IPS-18c (cell line): ENCODE measurements at regions not wholly inside any gene's neighbourhood (a gene's known extent, or its start where the extent isn't known, plus 50 kb on each side); places are given as distances from the start of the nearest gene placed in this dataset.

ENCODE experiments used
- H3K4me3 ChIP-seq: 2 replicates; pipeline ENCODE4 v1.7.0; 2013; ENCODE audit warnings: low read depth, mild to moderate bottlenecking, low read length, moderate library complexity; ENCODE audit not compliant: insufficient read depth
- H3K9me3 ChIP-seq: one replicate; pipeline ENCODE4 v1.6.1; 2013; ENCODE audit warnings: mild to moderate bottlenecking, low read length, moderate library complexity; ENCODE audit not compliant: control insufficient read depth, insufficient read depth

DNA sequence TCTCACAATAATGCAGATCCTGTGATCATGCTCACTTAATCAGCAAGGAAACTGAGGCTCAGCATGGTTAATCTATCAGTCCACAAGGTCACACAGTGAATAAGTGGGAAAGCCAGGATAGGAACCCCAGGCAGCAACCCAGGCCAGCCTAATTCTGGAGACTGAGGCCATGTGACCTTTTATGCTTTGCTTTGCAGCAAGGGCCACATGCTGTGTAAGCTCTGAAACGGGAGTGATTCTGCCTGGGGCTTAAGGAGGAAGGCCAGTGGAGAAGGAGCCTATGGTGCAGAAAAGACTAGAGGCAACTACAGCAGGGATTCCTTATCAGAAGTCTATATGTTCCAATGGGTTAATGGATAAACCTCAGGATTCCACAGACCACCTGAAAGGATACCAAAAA is 157.6 kb upstream of the PPP2R3A start:
- Histone ChIP-seq H3K4me3 (no peak overlapping the region), H3K9me3 (no peaks in the 10 kb centered on the region)

DNA sequence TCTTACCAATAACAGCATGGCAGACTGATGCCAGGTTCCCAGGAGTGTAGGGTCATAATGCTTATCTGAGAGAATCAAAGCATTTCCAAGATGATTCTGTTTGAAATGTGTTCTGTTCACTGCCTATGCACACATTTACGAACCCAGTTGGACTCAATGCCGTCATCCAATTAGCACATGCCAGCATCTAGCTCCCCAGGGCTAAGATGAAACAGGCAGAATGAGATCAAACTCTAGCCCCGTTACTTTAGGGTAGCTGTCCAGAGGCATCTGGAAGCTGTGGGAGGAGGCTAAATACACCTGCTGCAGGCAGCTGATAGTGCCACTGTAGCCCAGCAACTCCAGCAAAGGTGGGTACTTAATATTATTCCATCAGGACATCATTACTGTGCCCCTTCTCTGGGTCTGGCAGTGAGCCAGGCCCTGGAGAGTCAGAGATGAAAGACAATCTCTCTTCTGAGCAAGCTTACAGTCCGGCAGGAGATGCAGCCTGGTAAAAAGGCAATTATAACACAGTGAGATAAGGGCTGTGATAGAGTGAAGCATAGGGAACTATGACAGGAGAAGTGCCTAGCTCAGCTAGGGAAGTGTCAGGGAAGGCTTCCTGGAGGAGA is 156.4 kb upstream of the PPP2R3A start:
- H3K9me3 ChIP-seq, result no peaks in the 10 kb centered on the region
- H3K4me3 ChIP-seq, result no peak overlapping the region

DNA sequence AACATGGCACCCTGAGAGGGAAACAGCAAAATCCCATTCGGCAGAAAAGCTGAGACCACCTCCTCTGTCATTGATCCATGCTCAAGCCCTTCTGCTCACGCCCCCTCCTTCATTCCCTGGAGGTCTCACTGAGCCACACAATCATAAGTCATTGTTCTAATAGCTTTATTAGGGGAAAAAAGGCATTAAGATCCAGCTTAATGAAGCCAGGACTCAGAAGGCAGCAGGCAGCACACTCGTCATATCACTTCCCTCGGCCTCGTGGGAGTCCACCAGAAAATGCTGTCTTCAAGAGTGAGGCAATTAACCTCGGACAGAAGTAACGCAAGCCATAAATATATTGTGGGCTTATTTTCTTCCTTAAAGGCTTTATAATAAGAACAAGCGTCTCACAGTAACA is 153.9 kb upstream of the PPP2R3A start:
- Histone ChIP-seq H3K4me3 (no peak overlapping the region), H3K9me3 (no peaks in the 10 kb centered on the region)

DNA sequence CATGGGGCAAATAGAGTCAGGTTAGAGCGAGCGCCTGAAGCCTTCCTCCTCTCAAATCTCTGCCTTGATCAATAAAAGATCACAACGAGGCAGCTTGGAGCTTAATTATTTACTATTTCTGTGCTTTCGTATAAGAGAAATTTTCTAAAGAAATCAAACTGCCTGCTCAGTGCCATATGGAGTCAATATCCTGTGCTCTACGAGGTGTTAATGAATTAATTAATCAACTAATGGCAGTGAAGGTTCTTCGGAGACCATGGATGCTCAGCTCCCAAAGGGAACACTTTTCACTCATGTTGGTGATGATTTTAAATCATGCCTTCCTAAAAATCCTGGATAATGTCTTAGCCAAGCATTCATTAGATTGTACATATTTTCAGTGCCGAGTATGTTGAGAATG is 153.5 kb upstream of the PPP2R3A start:
- no peak overlapping the region for H3K4me3 ChIP-seq
- H3K9me3 ChIP-seq, result no peaks in the 10 kb centered on the region

DNA sequence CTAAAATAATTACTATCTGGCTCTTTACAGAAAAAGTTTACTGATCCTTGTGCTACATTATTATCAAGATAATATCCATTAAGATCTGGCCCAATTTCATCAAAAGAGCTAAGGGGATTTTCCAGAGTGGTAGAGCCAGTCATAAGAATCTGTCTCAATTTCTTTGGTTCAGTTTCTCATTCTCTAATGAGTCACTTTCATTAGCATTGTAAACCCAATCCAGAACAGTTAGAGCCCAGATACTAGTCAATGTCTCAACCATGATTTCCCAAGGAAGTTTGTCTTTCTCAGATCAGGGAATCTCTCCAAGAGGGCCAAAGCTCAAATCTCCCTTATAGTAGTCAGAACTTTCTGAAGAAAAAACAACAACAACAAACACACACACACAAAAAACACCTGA is 131.1 kb upstream of the PPP2R3A start:
- H3K4me3 ChIP-seq, result no peak overlapping the region
- H3K9me3 ChIP-seq, result peaks cover 3% of the 10 kb centered on the region

DNA sequence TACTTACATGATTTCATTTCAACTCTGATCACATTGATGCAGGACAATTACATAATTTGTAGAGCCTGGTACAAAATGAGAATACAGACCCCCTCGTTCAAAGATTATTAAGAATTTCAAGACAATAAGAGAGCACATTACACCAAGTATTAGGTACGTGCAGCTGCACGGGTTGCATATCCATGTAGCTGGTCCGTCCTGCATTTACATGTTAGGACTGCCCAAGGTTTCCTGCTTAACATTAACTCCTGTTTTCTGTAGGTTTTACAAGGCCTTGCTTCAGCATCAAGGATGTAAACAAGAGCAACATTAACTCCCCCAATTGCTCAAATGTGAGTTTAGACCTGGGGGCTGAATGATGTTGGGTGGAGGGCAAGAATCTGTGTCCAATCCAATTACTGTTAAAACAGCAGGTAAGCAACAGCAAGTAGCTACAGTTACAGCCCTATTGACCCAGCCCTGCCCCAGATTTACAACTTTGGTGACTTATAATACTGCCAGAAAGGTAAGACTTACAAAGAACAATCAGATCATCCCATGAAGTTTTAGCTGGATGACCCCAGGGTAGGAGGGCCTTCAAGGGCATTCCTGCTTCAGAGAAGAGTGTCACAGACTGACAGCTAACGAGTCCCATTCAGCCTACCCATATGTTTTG is 127.4 kb upstream of the PPP2R3A start:
- no peak overlapping the region for H3K4me3 ChIP-seq
- no peaks in the 10 kb centered on the region for H3K9me3 ChIP-seq

DNA sequence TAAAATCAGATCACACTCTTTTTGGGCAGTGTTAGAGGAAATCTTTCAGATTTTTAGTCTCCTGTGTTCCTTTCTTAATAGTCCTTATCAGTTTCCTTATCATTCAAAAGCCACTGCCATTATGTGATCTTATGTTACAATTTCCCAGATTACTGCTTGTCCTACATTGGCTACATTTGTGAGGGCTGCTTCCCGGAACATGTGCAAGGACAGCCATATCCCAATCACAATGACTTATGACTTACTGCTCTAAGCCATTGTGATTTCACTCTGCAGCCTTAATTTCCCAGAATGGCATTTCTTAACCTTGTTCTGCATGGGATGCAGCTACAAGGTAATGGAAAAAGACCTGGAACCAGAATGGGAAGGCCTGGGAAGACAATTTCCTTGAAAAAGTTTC is 125.1 kb upstream of the PPP2R3A start:
- Histone ChIP-seq H3K9me3 (no peaks in the 10 kb centered on the region), H3K4me3 (no peak overlapping the region)

DNA sequence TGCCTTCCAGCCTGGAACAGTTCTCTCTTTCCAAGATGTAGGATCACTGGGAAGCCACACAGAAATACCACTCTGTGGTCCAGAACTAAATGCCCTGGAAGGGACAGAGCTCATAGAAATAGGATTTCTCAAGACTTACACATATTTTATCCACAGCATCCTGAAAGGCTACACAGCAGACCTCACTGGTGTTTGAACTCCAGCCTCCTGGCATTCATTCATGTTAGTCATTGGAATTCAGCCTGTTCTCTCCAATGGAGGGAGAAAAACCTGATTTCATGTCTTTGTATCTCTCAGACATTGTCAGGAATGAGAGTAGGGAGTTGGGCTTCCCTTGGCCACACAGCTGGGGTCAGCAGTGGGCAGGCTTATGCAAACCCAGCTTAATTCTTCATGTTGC is 121.1 kb upstream of the PPP2R3A start:
- H3K4me3 ChIP-seq, result no peak overlapping the region
- H3K9me3 ChIP-seq, result no peaks in the 10 kb centered on the region

DNA sequence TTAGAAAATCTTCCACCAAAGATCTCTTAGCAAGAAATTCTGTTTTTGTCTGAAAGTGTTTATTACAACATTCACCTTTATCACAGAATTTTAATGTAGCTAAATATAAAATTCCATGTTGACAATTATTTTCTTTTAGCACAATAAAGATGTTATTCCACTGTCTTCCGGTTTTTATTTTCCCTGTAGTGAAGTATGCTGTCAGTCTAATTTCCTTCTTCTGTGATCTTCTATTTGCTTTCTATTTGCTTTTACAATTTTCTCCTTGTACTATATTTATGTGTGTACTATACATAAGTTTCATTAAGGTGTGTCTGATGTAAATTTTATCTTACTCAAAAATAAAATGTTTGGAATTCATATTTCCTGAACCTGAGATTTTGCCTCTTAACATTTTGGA is 117.5 kb upstream of the PPP2R3A start:
- peaks cover 3% of the 10 kb centered on the region for H3K9me3 ChIP-seq

DNA sequence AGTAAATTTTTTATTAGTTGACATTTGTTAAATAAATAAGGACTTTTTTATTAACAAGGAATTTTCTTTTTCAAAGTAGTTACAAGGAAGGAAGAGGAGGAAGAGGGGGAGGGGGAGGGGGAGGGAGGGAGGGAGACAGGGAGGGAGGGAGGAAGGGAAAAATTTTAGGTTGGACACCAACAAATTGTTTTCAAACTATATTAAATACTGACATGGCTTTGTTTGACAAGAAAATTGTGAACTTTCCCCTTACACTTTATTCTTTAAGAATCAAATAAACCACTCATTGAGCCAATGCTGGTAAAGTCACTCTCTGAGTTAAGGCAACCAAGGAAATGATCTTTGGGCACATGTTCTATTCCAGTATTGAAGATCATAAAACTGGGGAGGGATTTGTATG is 115.7 kb upstream of the PPP2R3A start:
- Histone ChIP-seq H3K9me3 (peaks cover 3% of the 10 kb centered on the region), H3K4me3 (no peak overlapping the region)

More for the DNA sequence above, 117.5 kb upstream of the PPP2R3A start:
- H3K4me3 ChIP-seq, result no peak overlapping the region

DNA sequence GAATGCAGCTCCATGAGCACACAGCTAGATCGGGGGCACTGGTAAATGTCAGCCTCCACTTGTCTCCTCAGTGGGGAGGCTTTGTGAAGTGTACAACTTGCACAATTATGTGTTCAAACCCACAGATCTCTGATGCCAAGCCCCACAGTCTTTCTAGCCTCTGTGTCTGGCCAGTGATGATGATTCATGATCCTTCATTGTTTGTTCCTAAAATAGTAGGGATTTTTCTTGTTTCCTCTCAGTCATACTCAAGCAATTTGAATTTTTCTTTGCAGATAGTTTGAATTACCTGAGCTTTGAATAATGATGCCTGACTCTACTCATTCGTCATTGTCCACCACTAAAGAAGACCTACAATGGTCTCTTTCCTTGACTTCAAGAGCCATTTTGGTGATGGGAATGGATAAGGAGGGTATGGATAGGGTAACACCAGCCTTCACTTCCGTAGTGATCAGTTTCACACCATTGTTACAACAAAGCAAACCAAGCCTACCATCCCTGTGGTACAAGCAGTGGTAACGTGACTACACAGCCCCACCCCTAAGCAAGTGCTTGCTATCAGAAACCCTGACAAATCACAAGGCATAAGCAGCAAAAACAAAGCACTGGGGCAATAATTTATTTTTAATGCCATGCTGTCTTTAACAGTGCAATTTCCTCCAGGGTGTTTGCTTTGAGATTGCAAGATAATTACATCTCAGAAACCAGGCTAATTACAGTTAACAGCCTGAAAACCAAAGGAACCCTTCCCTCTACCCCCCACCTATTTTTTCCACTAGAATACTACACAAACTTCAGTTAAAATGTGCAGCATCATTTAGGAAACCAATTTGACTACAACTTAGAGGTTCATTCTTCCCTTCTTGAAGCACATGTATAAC is 114.1 kb upstream of the PPP2R3A start:
- H3K9me3 ChIP-seq, result peaks cover 3% of the 10 kb centered on the region
- no peak overlapping the region for H3K4me3 ChIP-seq

DNA sequence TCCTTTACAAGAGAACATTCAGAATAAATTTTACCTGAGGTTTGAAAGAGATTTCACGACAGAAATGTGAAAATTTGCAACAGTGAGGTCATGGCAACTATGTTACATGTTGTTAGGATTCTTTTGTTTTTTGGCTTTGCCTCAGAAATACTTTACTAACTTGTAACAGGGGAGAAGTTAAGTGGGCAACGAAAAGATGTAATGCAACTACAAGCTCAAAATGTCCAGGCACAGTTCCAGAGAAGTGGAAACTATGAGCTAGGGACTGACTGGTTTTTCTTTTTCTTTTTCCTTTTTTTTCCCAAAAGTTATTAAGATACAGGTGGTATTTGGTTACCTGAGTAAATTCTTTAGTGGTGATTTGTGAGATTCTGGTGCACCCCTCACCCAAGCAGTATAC is 111.5 kb upstream of the PPP2R3A start:
- H3K9me3 ChIP-seq, result peaks cover 3% of the 10 kb centered on the region
- H3K4me3 ChIP-seq, result no peak overlapping the region

DNA sequence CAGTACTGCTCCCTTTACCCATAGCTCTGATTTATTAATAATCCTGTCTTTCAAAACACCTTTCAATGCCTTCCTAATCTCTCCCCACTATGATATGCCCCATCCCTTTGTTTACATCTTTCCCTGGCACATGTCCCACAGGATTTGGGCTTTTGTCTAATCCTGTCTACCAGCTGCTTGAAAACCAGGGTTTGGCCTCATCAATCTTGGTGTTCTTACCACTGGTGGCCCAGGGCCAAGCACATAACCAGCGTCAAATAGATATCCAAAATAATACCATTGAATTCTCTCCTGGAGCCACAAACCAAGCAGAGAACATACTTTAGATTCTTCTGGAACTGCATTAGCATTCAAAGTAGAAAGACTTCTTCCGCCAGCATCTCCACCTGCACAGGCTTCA is 104.8 kb upstream of the PPP2R3A start:
- Histone ChIP-seq H3K9me3 (no peaks in the 10 kb centered on the region), H3K4me3 (no peak overlapping the region)

DNA sequence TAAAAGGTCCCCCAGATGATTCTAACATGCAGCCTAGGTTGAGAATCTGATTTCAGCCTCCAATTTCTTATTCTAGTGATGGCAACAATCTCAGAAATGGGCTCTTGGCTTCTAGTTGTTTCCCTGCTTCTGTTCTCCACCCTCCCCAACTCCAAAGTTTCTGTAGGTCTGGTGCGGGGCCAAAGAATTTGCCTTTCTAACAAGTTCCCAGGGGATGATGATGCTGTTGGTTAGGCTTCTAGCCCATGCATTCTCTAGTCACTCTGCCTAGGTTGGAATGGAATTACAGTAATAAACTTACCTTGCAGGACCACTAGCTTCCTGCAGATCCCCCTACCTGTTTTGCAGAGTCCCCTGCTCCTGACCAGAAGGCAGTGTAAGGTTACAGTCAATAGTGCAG is 103.2 kb upstream of the PPP2R3A start:
- Histone ChIP-seq H3K4me3 (no peak overlapping the region), H3K9me3 (no peaks in the 10 kb centered on the region)

DNA sequence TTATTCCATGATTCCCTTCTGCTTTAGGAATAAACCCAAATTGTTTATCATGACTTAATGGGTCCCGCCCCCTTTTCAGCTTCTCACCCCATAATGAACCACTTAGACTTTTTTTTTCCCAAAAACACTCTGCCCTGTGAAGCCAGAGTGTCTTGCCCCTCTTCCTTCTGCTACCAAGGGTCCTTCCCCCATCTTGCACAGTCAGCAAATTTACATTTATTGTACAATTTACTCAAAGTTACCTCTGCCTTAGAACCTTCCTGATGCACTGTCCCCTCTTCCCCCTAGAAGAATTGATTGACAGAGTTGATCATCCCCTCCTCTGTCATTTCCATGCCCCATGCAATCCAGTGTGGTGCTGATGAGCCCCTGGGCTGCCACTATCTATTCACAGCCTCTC is 101.5 kb upstream of the PPP2R3A start:
- Histone ChIP-seq H3K4me3 (no peak overlapping the region), H3K9me3 (no peaks in the 10 kb centered on the region)

DNA sequence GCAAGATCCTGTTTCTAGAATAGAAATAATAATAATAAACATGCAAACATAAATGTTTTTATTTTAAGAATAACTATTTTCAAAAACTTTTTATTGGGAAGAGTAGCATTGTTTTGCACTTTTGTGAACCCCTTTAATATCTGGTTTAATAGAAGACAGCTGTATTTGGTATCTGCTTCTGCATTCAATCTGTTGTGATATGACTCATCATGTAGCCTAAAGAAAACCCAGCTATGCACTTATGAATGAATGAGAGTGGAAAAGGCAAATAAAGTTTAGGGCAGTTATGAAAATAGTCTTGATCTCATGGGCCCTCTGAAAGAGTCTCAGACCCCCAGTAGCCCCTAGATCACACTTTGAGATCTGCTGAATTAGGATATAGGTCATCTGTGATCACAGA is 100.4 kb upstream of the PPP2R3A start:
- Histone ChIP-seq H3K4me3 (no peak overlapping the region), H3K9me3 (no peaks in the 10 kb centered on the region)

DNA sequence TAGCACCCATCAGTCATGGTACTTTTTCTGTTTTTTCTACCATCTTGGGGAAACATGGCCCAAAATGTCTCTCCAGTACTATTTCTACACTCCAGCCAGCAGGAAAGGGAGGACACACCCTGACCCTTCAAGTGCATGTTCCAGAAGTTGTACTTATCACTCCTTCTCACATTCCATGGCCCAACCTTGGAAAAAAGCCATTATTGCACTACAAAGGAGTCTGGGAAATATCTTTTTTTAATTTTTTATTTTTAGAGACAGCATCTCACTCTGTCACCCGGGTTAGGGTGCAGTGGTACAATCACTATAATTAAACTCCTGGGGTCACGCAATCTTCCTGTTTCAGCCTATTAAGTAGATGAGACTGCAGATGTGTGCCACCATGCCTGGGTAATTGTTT is 100.0 kb upstream of the PPP2R3A start:
- Histone ChIP-seq H3K4me3 (no peak overlapping the region), H3K9me3 (no peaks in the 10 kb centered on the region)

DNA sequence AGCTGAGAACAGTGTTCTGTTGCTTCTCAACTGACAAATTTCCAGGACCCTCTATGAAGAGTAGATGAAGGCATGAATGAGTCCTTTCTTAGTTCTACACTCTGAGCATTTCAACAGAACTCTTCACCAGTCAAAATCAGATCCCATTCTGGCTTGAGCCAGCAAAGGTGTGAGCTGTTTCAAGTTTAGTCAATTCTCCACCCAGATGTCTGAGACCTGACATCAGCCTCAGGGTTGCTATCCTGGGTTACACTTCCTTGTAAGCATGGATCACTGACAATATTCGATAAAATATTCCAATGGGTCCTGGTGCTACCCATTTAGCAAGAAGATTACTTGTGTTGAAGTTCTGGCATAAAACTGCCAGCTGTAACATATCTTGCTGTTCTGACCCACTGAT is 97.6 kb upstream of the PPP2R3A start:
- H3K4me3 ChIP-seq, result no peak overlapping the region
- peaks cover 4% of the 10 kb centered on the region for H3K9me3 ChIP-seq
